ENCODE measurements at regions not wholly inside any gene's neighbourhood (a gene's known extent, or its start where the extent isn't known, plus 50 kb on each side); places are given as distances from the start of the nearest gene placed in this dataset.

DNA sequence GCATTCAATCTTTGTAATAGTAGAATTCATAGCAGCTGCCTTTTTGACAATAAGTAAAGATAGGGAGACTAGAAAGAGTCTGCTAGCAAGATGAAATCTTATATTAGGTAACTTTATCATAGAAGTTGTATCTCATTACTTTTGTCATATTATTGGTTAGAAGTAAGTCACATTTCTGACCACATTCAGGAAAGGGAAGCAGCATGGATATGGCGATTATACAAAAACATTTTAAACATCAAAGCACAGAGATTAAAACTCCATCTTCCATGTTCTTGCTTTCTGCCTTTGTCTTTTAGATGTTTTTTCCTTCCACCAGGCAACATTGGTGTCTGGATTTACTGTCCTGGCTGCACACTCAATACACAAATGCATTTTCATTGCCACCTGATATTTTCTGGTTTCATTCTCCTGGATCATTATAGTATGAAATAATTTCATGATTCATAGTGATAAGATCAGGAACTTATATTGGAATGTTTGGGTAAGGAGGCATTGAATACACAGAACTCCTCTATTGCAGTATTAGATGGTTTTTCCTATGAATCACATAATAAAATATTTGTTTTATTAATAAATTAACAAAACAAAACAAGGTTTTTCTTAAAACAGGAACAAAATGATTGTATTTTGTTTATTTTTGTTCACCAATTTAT is 1460.3 kb upstream of the CADM2 start:
- Histone ChIP-seq H3K27me3 (no peaks in the 10 kb centered on the region), H3K27ac (no peak overlapping the region), H3K4me1 (no peaks in the 10 kb centered on the region), H3K36me3 (no peaks in the 10 kb centered on the region), H3K4me3 (no peak overlapping the region), H3K9me3 (no peaks in the 10 kb centered on the region)
- TF ChIP-seq POLR2A (IDR thresholded peaks at IDR 0.05) (no peak), CTCF (IDR thresholded peaks at IDR 0.05 in 4 of 5, conservative IDR thresholded peaks at IDR 0.05 in 1 of 5) (no peak)
- intact Hi-C loops (cut with DNase I; ENCODE audit: low total_unique reads) (no loop called here), in situ Hi-C loops (cut with MboI; ENCODE audit: low sequenced_read_pairs in 4 of 4) (no loop called here)
- ATAC-seq (no peak), DNase-seq (no peak)

- DNase-seq (no peak), ATAC-seq (no peak)
- H3K4me1 ChIP-seq = no peaks in the 10 kb centered on the region
- in situ Hi-C loops (cut with MboI; ENCODE audit: low sequenced_read_pairs in 4 of 4) (no loop called here), intact Hi-C loops (cut with DNase I; ENCODE audit: low total_unique reads) (no loop called here)
- no peak overlapping the region for H3K27ac ChIP-seq
- no peaks in the 10 kb centered on the region for H3K27me3 ChIP-seq
- no peaks in the 10 kb centered on the region for H3K9me3 ChIP-seq
- no peaks in the 10 kb centered on the region for H3K36me3 ChIP-seq
- TF ChIP-seq POLR2A (IDR thresholded peaks at IDR 0.05) (no peak), CTCF (IDR thresholded peaks at IDR 0.05 in 4 of 5, conservative IDR thresholded peaks at IDR 0.05 in 1 of 5) (no peak)
- no peak overlapping the region for H3K4me3 ChIP-seq
These were observed 1458.4 kb upstream of the CADM2 start for GRCh38 chr3:83500422-83500821.

DNA sequence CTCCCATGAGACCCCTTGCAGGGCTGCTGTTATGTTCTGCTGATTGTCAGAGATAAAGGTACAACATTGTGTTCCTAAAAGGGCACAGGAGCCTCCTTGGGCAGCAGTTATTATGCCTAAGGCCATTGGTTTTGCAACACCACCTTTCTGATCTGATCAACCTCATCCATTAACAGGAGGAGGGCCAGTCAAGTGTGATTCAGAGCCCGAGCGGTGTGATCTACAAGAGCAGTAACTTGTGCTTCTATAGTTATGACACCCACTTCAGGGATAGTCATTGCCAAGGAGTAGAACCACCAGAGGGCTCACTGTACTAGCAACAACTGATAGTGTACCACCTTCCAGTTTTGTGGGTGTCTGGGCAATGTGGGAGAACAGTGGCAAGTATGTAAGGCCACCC is 1457.9 kb upstream of the CADM2 start:
- DNase-seq (no peak), ATAC-seq (no peak)
- in situ Hi-C loops (cut with MboI; ENCODE audit: low sequenced_read_pairs in 4 of 4) (no loop called here), intact Hi-C loops (cut with DNase I; ENCODE audit: low total_unique reads) (no loop called here)
- no peaks in the 10 kb centered on the region for H3K27me3 ChIP-seq
- H3K27ac ChIP-seq = no peak overlapping the region
- no peak overlapping the region for H3K4me3 ChIP-seq
- no peaks in the 10 kb centered on the region for H3K4me1 ChIP-seq
- H3K36me3 ChIP-seq = no peaks in the 10 kb centered on the region
- TF ChIP-seq POLR2A (IDR thresholded peaks at IDR 0.05) (no peak), CTCF (IDR thresholded peaks at IDR 0.05 in 4 of 5, conservative IDR thresholded peaks at IDR 0.05 in 1 of 5) (no peak)
- H3K9me3 ChIP-seq = no peaks in the 10 kb centered on the region

DNA sequence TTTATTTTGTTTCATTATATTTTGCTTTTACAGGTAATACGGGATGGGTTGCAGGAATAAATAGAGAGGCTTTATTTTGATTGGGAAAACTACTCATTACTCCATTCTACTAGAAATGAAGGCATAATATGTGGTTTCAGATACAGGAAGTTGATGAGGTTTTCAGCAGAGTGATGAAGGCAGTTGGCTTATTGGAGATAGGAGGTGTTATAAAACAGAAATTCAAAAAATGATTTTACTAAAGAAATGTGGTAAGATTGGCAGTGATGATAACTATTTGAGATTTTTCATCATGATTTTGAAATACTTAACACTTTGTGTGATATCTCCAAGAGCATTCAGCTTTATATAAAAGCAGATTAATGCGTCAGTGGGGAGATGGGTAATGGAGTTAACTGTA is 1445.7 kb upstream of the CADM2 start:
- in situ Hi-C loops (cut with MboI; ENCODE audit: low sequenced_read_pairs in 4 of 4) = no loop called here
- Histone ChIP-seq H3K36me3 (no peaks in the 10 kb centered on the region), H3K9me3 (no peaks in the 10 kb centered on the region), H3K4me3 (no peak overlapping the region), H3K27me3 (no peaks in the 10 kb centered on the region), H3K4me1 (no peaks in the 10 kb centered on the region), H3K27ac (no peak overlapping the region)
- intact Hi-C loops (cut with DNase I; ENCODE audit: low total_unique reads) = no loop called here
- no peak for ATAC-seq
- no peak for TF ChIP-seq CTCF (IDR thresholded peaks at IDR 0.05 in 4 of 5, conservative IDR thresholded peaks at IDR 0.05 in 1 of 5)
- TF ChIP-seq POLR2A (IDR thresholded peaks at IDR 0.05) = no peak
- DNase-seq = no peak

DNA sequence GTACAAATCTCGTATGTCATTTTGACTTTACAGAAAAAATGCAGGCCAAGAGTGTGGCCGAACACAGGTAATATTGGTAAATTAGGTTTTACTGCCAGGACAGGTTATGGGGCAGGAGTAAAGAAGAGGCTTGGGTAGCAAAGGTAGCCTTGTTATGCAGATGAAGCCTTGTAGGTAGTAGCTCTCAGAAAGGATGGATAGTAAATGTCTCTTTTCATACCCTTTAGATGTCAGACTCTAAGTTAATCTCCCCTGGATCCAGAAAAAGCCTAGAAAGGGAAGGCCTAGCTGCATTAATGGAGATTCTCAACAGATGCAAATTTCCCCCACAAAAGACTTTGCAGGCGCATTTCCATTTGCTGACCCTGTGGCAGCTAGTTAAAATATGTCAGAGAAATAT is 1445.1 kb upstream of the CADM2 start:
- in situ Hi-C loops (cut with MboI; ENCODE audit: low sequenced_read_pairs in 4 of 4) (no loop called here), intact Hi-C loops (cut with DNase I; ENCODE audit: low total_unique reads) (no loop called here)
- no peak overlapping the region for H3K27ac ChIP-seq

More for the DNA sequence above, 1445.1 kb upstream of the CADM2 start:
- H3K27me3 ChIP-seq = no peaks in the 10 kb centered on the region
- DNase-seq = no peak
- H3K4me3 ChIP-seq = no peak overlapping the region
- no peaks in the 10 kb centered on the region for H3K4me1 ChIP-seq
- no peaks in the 10 kb centered on the region for H3K9me3 ChIP-seq
- no peak for ATAC-seq
- TF ChIP-seq POLR2A (IDR thresholded peaks at IDR 0.05) (no peak), CTCF (IDR thresholded peaks at IDR 0.05 in 4 of 5, conservative IDR thresholded peaks at IDR 0.05 in 1 of 5) (no peak)
- no peaks in the 10 kb centered on the region for H3K36me3 ChIP-seq

All from gastrocnemius medialis (tissue), 4 donors.